WTC11 (cell line): ENCODE measurements at regions not wholly inside any gene's neighbourhood (a gene's known extent, or its start where the extent isn't known, plus 50 kb on each side); places are given as distances from the start of the nearest gene placed in this dataset.

ENCODE experiments used
- ATAC-seq: fragments of 200-7000 bp; cut with Tn5 transposase; 2 replicates; pipeline ENCODE4 v1.10.0; 2021; ENCODE audit warnings: mild to moderate bottlenecking, moderate library complexity
- CTCF ChIA-PET: fragments of 300-600 bp; sonication (Branson Sonifier 250); formaldehyde crosslinking; loops from one replicate; lab custom pipeline; 2021; ENCODE audit warnings: antibody characterized with exemption; lab: Charles Lee
- POLR2A ChIA-PET: fragments of 350-600 bp; sonication (Branson Sonifier 250); formaldehyde crosslinking; loops from one replicate; lab custom pipeline; 2021; ENCODE audit warnings: antibody characterized with exemption; lab: Charles Lee
- DNase-seq: peaks from one replicate; pipeline ENCODE4 v3.0.0; 2021; ENCODE audit warnings: low spot score
- H3K27ac Mint-ChIP-seq: 2 replicates; pipeline ENCODE4 v1.8.0; 2021; ENCODE audit warnings: mixed read lengths
- H3K27me3 Mint-ChIP-seq: 2 replicates; pipeline ENCODE4 v1.8.0; 2021; ENCODE audit warnings: low read depth, mild to moderate bottlenecking, moderate library complexity, mixed read lengths
- H3K36me3 Mint-ChIP-seq: 2 replicates; pipeline ENCODE4 v1.8.0; 2021; ENCODE audit warnings: mixed read lengths
- H3K4me1 Mint-ChIP-seq: 2 replicates; pipeline ENCODE4 v1.8.0; 2022; ENCODE audit warnings: mixed read lengths
- H3K4me3 Mint-ChIP-seq: 2 replicates; pipeline ENCODE4 v1.8.0; 2021; ENCODE audit warnings: mild to moderate bottlenecking, moderate library complexity, mixed read lengths
- H3K9me3 Mint-ChIP-seq: 2 replicates; pipeline ENCODE4 v1.8.0; 2021; ENCODE audit warnings: mixed read lengths
- AR ChIP-seq: fragments of 250-450 bp; sonication (Bioruptor Pico); IDR thresholded peaks from 2 replicates; pipeline ENCODE4 v1.9.0; 2021; ENCODE audit warnings: mild to moderate bottlenecking
- ATF6 ChIP-seq: sonication (generic); formaldehyde crosslinking; IDR thresholded peaks from 2 replicates; pipeline ENCODE4 v1.8.1; 2023; ENCODE audit warnings: mild to moderate bottlenecking, missing genetic modification reagents
- CDX4 ChIP-seq: fragments of 250-450 bp; sonication (Bioruptor Pico); IDR thresholded peaks from 2 replicates; pipeline ENCODE4 v1.9.0; 2021; ENCODE audit warnings: moderate library complexity, mild to moderate bottlenecking, inconsistent platforms, borderline replicate concordance
- CREB1 ChIP-seq: sonication (generic); formaldehyde crosslinking; IDR thresholded peaks from 2 replicates; pipeline ENCODE4 v1.8.0; 2023; ENCODE audit warnings: mild to moderate bottlenecking, missing genetic modification reagents
- CREM ChIP-seq: sonication (generic); formaldehyde crosslinking; IDR thresholded peaks from 2 replicates; pipeline ENCODE4 v1.8.1; 2022; ENCODE audit warnings: mild to moderate bottlenecking, missing genetic modification reagents, moderate library complexity
- ETV6 ChIP-seq: sonication (generic); formaldehyde crosslinking; IDR thresholded peaks from 2 replicates; pipeline ENCODE4 v1.8.1; 2022; ENCODE audit warnings: mild to moderate bottlenecking, missing genetic modification reagents
- HMGA2 ChIP-seq: fragments of 250-450 bp; sonication (Bioruptor Pico); IDR thresholded peaks from 2 replicates; pipeline ENCODE4 v1.4.0; 2021; ENCODE audit warnings: mild to moderate bottlenecking, moderate library complexity
- IRF2 ChIP-seq: sonication (generic); formaldehyde crosslinking; IDR thresholded peaks from 2 replicates; pipeline ENCODE4 v1.8.0; 2022; ENCODE audit warnings: low read depth, missing genetic modification reagents, borderline replicate concordance
- MAX ChIP-seq: sonication (generic); formaldehyde crosslinking; IDR thresholded peaks from 2 replicates; pipeline ENCODE4 v1.8.0; 2022; ENCODE audit warnings: mild to moderate bottlenecking, missing genetic modification reagents
- NFE2L1 ChIP-seq: sonication (generic); formaldehyde crosslinking; IDR thresholded peaks from 2 replicates; pipeline ENCODE4 v1.8.1; 2023; ENCODE audit warnings: missing genetic modification reagents
- PREB ChIP-seq: sonication (generic); formaldehyde crosslinking; IDR thresholded peaks from 2 replicates; pipeline ENCODE4 v1.8.1; 2022; ENCODE audit warnings: mild to moderate bottlenecking, missing genetic modification reagents, moderate library complexity, borderline replicate concordance
- RORB ChIP-seq: fragments of 250-450 bp; sonication (Bioruptor Pico); IDR thresholded peaks from 2 replicates; pipeline ENCODE4 v1.9.0; 2021; ENCODE audit warnings: mild to moderate bottlenecking
- SMAD3 ChIP-seq: sonication (generic); formaldehyde crosslinking; IDR thresholded peaks from 2 replicates; pipeline ENCODE4 v1.8.0; 2022; ENCODE audit warnings: missing genetic modification reagents, mild to moderate bottlenecking, borderline replicate concordance
- TCF7 ChIP-seq: sonication (generic); formaldehyde crosslinking; IDR thresholded peaks from 2 replicates; pipeline ENCODE4 v1.8.0; 2022; ENCODE audit warnings: mild to moderate bottlenecking, low read depth, missing genetic modification reagents, moderate library complexity
- USF2 ChIP-seq: sonication (generic); formaldehyde crosslinking; IDR thresholded peaks from 2 replicates; pipeline ENCODE4 v1.8.1; 2023; ENCODE audit warnings: mild to moderate bottlenecking, missing genetic modification reagents, moderate library complexity
- ZBTB21 ChIP-seq: sonication (generic); formaldehyde crosslinking; IDR thresholded peaks from 2 replicates; pipeline ENCODE4 v1.8.1; 2023; ENCODE audit warnings: mild to moderate bottlenecking, missing genetic modification reagents, borderline replicate concordance
- ZNF317 ChIP-seq: sonication (generic); formaldehyde crosslinking; IDR thresholded peaks from 2 replicates; pipeline ENCODE4 v1.8.1; 2023; ENCODE audit warnings: low read depth, mild to moderate bottlenecking, moderate library complexity, missing genetic modification reagents, borderline replicate concordance
- ZNF512 ChIP-seq: sonication (generic); formaldehyde crosslinking; IDR thresholded peaks from 2 replicates; pipeline ENCODE4 v1.8.1; 2022; ENCODE audit warnings: missing genetic modification reagents, borderline replicate concordance

GRCh38 chr10:113340282-113340681 is 212.6 kb upstream of the HABP2 start:
- no peak for ATAC-seq
- no peak overlapping the region for H3K27ac Mint-ChIP-seq
- H3K9me3 Mint-ChIP-seq = no peaks in the 10 kb centered on the region
- TF ChIP-seq MAX (CRISPR knock-in tag) (no peak), NFE2L1 (CRISPR knock-in tag) (no peak), PREB (CRISPR knock-in tag) (no peak), CREB1 (CRISPR knock-in tag) (no peak), TCF7 (CRISPR knock-in tag) (no peak), ZNF512 (CRISPR knock-in tag) (no peak), AR (CRISPR knock-in tag) (no peak), SMAD3 (CRISPR knock-in tag) (no peak), USF2 (CRISPR knock-in tag) (no peak), HMGA2 (CRISPR knock-in tag) (no peak), CDX4 (CRISPR knock-in tag) (no peak), CREM (CRISPR knock-in tag) (no peak), RORB (CRISPR knock-in tag) (no peak), ZNF317 (CRISPR knock-in tag) (no peak), ATF6 (no peak), ETV6 (CRISPR knock-in tag) (no peak), IRF2 (CRISPR knock-in tag) (no peak), ZBTB21 (CRISPR knock-in tag) (no peak)
- DNase-seq = no peak
- peaks cover 4% of the 10 kb centered on the region for H3K4me1 Mint-ChIP-seq
- H3K4me3 Mint-ChIP-seq = no peak overlapping the region
- ChIA-PET POLR2A (no interaction called here), CTCF (no interaction called here)
- H3K36me3 Mint-ChIP-seq = no peaks in the 10 kb centered on the region
- H3K27me3 Mint-ChIP-seq = no peaks in the 10 kb centered on the region; the same call in 1 of the 2 replicates
